GM23338 (cell line): ENCODE measurements at regions not wholly inside any gene's neighbourhood (a gene's known extent, or its start where the extent isn't known, plus 50 kb on each side); places are given as distances from the start of the nearest gene placed in this dataset.

Source experiments
- CTCF ChIP-seq, 2 experiments: fragments of 200-600 bp in 1 of 2; sonication (generic) in 1 of 2; conservative IDR thresholded peaks; 2 replicates each; pipeline versions ENCODE4 v1.5.1 to v1.6.1; 2016 to 2017; ENCODE audit warnings: antibody characterized with exemption in 2 of 2, low read depth in 2 of 2, mild to moderate bottlenecking in 2 of 2, moderate library complexity in 1 of 2
- POLR2AphosphoS5 ChIP-seq: IDR thresholded peaks from 2 replicates; pipeline ENCODE4 v1.6.1; 2016; ENCODE audit warnings: antibody characterized with exemption, low read depth
- ZNF331 ChIP-seq: fragments of 250-450 bp; sonication (Bioruptor Pico); IDR thresholded peaks from 2 replicates; pipeline ENCODE4 v1.5.0; 2020; ENCODE audit warnings: low read depth, mild to moderate bottlenecking, moderate library complexity

- no peak for TF ChIP-seq CTCF (conservative IDR thresholded peaks at IDR 0.05; ENCODE audit: low read depth in 2 of 2)
- no peak for TF ChIP-seq POLR2AphosphoS5
- no peak for TF ChIP-seq ZNF331
These were observed 56.0 kb upstream of the CCDC190 start for GRCh38 chr1:162916821-162917613.
